T-helper 2 cell treated with Interferon-gamma antibody and Interleukin-4, amounts not matched to agents 100 ng/mL and 5 ng/mL, for 36 hours (primary cell): ENCODE measurements at regions not wholly inside any gene's neighbourhood (a gene's known extent, or its start where the extent isn't known, plus 50 kb on each side); places are given as distances from the start of the nearest gene placed in this dataset.

ENCODE experiments used
- intact Hi-C: fragments of 100-400 bp; cut with micrococcal nuclease; formaldehyde crosslinking; loops from one replicate; pipeline ENCODE4 v1.15.1; 2023

GRCh38 chrX:106356580-106356979 is 188.5 kb downstream of the PWWP3B start:
- intact Hi-C loops: no loop called here

GRCh38 chrX:106363214-106363613 is 195.1 kb downstream of the PWWP3B start:
- intact Hi-C loops: no loop called here

- intact Hi-C loops: no loop called here
Observed at GRCh38 chrX:106378616-106379015, 210.5 kb downstream of the PWWP3B start.

- intact Hi-C loops: no loop called here
Observed at GRCh38 chrX:106391284-106391911, 220.4 kb upstream of the RADX start.

- intact Hi-C loops: no loop called here
Observed at GRCh38 chrX:106392346-106392745, 219.4 kb upstream of the RADX start.

GRCh38 chrX:106397788-106398538 is 213.8 kb upstream of the RADX start:
- intact Hi-C loops: no loop called here

GRCh38 chrX:106401965-106402559 is 209.7 kb upstream of the RADX start:
- intact Hi-C loops: no loop called here

- intact Hi-C loops: no loop called here
Observed at GRCh38 chrX:106404512-106404911, 207.3 kb upstream of the RADX start.

GRCh38 chrX:106415276-106415895 is 196.4 kb upstream of the RADX start:
- intact Hi-C loops: no loop called here

- intact Hi-C loops: no loop called here
Observed at GRCh38 chrX:106436691-106437090, 175.1 kb upstream of the RADX start.

GRCh38 chrX:106437407-106437806 is 174.4 kb upstream of the RADX start:
- intact Hi-C loops: no loop called here

GRCh38 chrX:106450405-106450804 is 161.4 kb upstream of the RADX start:
- intact Hi-C loops: no loop called here

GRCh38 chrX:106451933-106452332 is 159.8 kb upstream of the RADX start:
- intact Hi-C loops: no loop called here

- intact Hi-C loops: no loop called here
Observed at GRCh38 chrX:106454991-106455390, 156.8 kb upstream of the RADX start.

- intact Hi-C loops: no loop called here
Observed at GRCh38 chrX:106457802-106458201, 154.0 kb upstream of the RADX start.

GRCh38 chrX:106467422-106467821 is 144.4 kb upstream of the RADX start:
- intact Hi-C loops: no loop called here

- intact Hi-C loops: no loop called here
Observed at GRCh38 chrX:106467943-106468342, 143.8 kb upstream of the RADX start.

GRCh38 chrX:106468433-106468832 is 143.3 kb upstream of the RADX start:
- intact Hi-C loops: no loop called here

GRCh38 chrX:106479920-106480319 is 131.9 kb upstream of the RADX start:
- intact Hi-C loops: loop anchor here (10.0 kb wide), 1 partner anchor 395 kb away; no protein-coding TSS in a partner anchor

GRCh38 chrX:106481341-106481740 is 130.4 kb upstream of the RADX start:
- intact Hi-C loops: loop anchor here (1.0 to 10.0 kb wide), 2 partner anchors 310 to 393 kb away; no protein-coding TSS in a partner anchor

GRCh38 chrX:106484233-106484632 is 127.5 kb upstream of the RADX start:
- intact Hi-C loops: loop anchor here (1.0 to 10.0 kb wide), 2 partner anchors 127 to 391 kb away; partner anchors contain the start of gene RADX
